ENCODE measurements at regions not wholly inside any gene's neighbourhood (a gene's known extent, or its start where the extent isn't known, plus 50 kb on each side); places are given as distances from the start of the nearest gene placed in this dataset.

DNA sequence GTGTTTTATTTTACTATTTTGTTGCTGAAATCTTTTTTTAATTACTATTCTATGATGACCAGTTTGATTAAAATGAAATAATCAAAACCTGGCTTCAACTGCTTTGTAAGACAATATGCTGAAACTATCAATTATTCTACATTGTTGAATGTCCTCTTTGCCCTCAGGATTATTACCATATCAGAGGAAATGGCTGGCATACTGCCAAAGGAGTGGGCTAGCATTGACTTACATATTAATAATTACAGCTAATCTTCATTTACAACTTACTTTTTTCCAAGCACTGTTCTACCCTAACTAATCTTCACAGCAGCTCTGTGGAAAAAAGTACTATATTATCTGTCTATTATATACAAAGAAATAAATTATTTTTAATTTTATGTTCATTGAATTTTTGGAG lies 560.5 kb downstream of the BCKDHB start:
- Histone ChIP-seq H3K36me3 (ENCODE audit: insufficient read depth, low read length, poor library complexity, severe bottlenecking) (no peaks in the 10 kb centered on the region), H3K4me3 (ENCODE audit: low read depth, low read length, poor library complexity, severe bottlenecking) (no peak overlapping the region), H3K27ac (ENCODE audit: low read depth, low read length, poor library complexity, severe bottlenecking) (no peak overlapping the region), H3K27me3 (replicated peaks; ENCODE audit: insufficient read depth, low read depth, low read length, poor library complexity) (no peaks in the 10 kb centered on the region), H3K4me1 (ENCODE audit: insufficient read depth, low read length, poor library complexity, severe bottlenecking) (no peaks in the 10 kb centered on the region), H3K9me3 (ENCODE audit: low read depth, low read length, poor library complexity, severe bottlenecking) (no peaks in the 10 kb centered on the region)
- ChIA-PET CTCF (no interaction called here), POLR2A (ENCODE audit: low non-redundant PET) (no interaction called here)
- intact Hi-C loops (cut with micrococcal nuclease; ENCODE audit: unreplicated experiment): no loop called here
- no peak for TF ChIP-seq EZH2 (IDR thresholded peaks at IDR 0.05; ENCODE audit: borderline replicate concordance, low read depth, low read length, poor library complexity, severe bottlenecking)
- TF ChIP-seq, protein P1, sequence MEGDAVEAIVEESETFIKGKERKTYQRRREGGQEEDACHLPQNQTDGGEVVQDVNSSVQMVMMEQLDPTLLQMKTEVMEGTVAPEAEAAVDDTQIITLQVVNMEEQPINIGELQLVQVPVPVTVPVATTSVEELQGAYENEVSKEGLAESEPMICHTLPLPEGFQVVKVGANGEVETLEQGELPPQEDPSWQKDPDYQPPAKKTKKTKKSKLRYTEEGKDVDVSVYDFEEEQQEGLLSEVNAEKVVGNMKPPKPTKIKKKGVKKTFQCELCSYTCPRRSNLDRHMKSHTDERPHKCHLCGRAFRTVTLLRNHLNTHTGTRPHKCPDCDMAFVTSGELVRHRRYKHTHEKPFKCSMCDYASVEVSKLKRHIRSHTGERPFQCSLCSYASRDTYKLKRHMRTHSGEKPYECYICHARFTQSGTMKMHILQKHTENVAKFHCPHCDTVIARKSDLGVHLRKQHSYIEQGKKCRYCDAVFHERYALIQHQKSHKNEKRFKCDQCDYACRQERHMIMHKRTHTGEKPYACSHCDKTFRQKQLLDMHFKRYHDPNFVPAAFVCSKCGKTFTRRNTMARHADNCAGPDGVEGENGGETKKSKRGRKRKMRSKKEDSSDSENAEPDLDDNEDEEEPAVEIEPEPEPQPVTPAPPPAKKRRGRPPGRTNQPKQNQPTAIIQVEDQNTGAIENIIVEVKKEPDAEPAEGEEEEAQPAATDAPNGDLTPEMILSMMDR (conservative IDR thresholded peaks at IDR 0.05; ENCODE audit: low read depth, low read length): no peak
- no TSS peak for BruUV-seq (replicated peaks)
- DNase-seq (ENCODE audit: low spot score): peak; percentile 21

DNA sequence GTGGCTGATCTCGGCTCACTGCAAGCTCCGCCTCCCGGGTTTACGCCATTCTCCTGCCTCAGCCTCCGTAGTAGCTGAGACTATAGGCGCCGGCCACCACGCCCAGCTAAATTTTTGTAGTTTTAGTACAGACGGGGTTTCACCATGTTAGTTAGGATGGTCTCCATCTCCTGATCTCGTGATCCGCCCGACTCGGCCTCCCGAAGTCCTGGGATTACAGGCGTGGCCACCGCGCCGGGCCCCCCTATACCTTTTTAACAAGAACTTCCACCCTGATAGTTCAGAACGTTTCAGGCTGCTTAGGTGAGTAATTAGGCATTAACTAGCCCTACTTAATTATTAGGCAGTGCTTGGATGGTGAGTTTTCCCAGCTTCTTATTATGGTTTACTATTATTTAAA lies 552.5 kb downstream of the BCKDHB start:
- POLR2A ChIA-PET (ENCODE audit: low non-redundant PET): interaction anchor here (0.5 kb wide), 1 partner anchor 186 kb away, joined by 3 read pairs; no protein-coding TSS in a partner anchor

DNA sequence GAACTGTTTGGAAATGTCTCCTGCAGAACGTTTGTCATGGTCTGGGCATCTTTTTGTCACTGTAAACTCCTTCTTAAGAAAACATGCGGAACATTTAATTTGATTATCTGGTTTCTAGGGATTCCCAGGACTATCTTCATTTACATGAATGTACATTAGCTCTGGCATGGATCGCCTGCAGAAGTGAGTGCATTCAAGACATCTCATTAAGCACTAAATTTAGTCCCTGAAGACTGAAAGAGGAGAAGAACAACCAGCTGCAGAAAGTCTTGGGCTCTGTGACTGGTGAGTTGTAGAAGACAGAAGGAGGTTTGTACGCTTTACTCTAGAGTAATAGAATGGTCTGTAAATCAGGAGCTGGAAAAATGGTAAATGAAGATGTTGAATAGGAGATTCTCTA lies 540.7 kb downstream of the BCKDHB start:
- no peak overlapping the region for H3K4me3 ChIP-seq (ENCODE audit: low read depth, low read length, poor library complexity, severe bottlenecking)
- ChIA-PET POLR2A (ENCODE audit: low non-redundant PET) (no interaction called here), CTCF (interaction anchor here (0.5 kb wide), 1 partner anchor 491 kb away, joined by 4 read pairs; no protein-coding TSS in a partner anchor)
- no peaks in the 10 kb centered on the region for H3K36me3 ChIP-seq (ENCODE audit: insufficient read depth, low read length, poor library complexity, severe bottlenecking)
- no TSS peak for BruUV-seq (replicated peaks)
- H3K9me3 ChIP-seq (ENCODE audit: low read depth, low read length, poor library complexity, severe bottlenecking): no peaks in the 10 kb centered on the region
- peaks cover 4% of the 10 kb centered on the region for H3K4me1 ChIP-seq (ENCODE audit: insufficient read depth, low read length, poor library complexity, severe bottlenecking)
- TF ChIP-seq EZH2 (IDR thresholded peaks at IDR 0.05; ENCODE audit: borderline replicate concordance, low read depth, low read length, poor library complexity, severe bottlenecking): no peak
- TF ChIP-seq, protein P1 (conservative IDR thresholded peaks at IDR 0.05; ENCODE audit: low read depth, low read length): no peak
- intact Hi-C loops (cut with micrococcal nuclease; ENCODE audit: unreplicated experiment): no loop called here
- no peak overlapping the region for H3K27ac ChIP-seq (ENCODE audit: low read depth, low read length, poor library complexity, severe bottlenecking)
- DNase-seq (ENCODE audit: low spot score): peak; percentile 53
- H3K27me3 ChIP-seq (replicated peaks; ENCODE audit: insufficient read depth, low read depth, low read length, poor library complexity): no peaks in the 10 kb centered on the region

More for the DNA sequence above, 552.5 kb downstream of the BCKDHB start:
- H3K9me3 ChIP-seq (ENCODE audit: low read depth, low read length, poor library complexity, severe bottlenecking): no peaks in the 10 kb centered on the region
- intact Hi-C loops (cut with micrococcal nuclease; ENCODE audit: unreplicated experiment): no loop called here
- TF ChIP-seq, protein P1 (conservative IDR thresholded peaks at IDR 0.05; ENCODE audit: low read depth, low read length): no peak
- no peak for TF ChIP-seq EZH2 (IDR thresholded peaks at IDR 0.05; ENCODE audit: borderline replicate concordance, low read depth, low read length, poor library complexity, severe bottlenecking)
- CTCF ChIA-PET: no interaction called here
- H3K27ac ChIP-seq (ENCODE audit: low read depth, low read length, poor library complexity, severe bottlenecking): no peak overlapping the region
- BruUV-seq (replicated peaks): no TSS peak
- DNase-seq (ENCODE audit: low spot score): no peak
- no peaks in the 10 kb centered on the region for H3K4me1 ChIP-seq (ENCODE audit: insufficient read depth, low read length, poor library complexity, severe bottlenecking)
- no peaks in the 10 kb centered on the region for H3K36me3 ChIP-seq (ENCODE audit: insufficient read depth, low read length, poor library complexity, severe bottlenecking)
- no peaks in the 10 kb centered on the region for H3K27me3 ChIP-seq (replicated peaks; ENCODE audit: insufficient read depth, low read depth, low read length, poor library complexity)
- no peak overlapping the region for H3K4me3 ChIP-seq (ENCODE audit: low read depth, low read length, poor library complexity, severe bottlenecking)
